SKM-1 treated with dmso at 0.1 percent for 144 hours (cell line): ENCODE measurements at regions not wholly inside any gene's neighbourhood (a gene's known extent, or its start where the extent isn't known, plus 50 kb on each side); places are given as distances from the start of the nearest gene placed in this dataset.

Experiments used
- DNase-seq: peaks from one replicate; lab custom pipeline; 2025; ENCODE audit not compliant: unreplicated experiment; lab: John Stamatoyannopoulos, UW

- no peak for DNase-seq
Observed at GRCh38 chr7:68671671-68672070, 926.6 kb upstream of the AUTS2 start.

GRCh38 chr7:68674826-68675225 lies 923.4 kb upstream of the AUTS2 start:
- DNase-seq = no peak

- no peak for DNase-seq
Observed at GRCh38 chr7:68676813-68677535, 921.3 kb upstream of the AUTS2 start.

- no peak for DNase-seq
Observed at GRCh38 chr7:68678196-68678595, 920.1 kb upstream of the AUTS2 start.

- DNase-seq = no peak
Observed at GRCh38 chr7:68679459-68680234, 918.6 kb upstream of the AUTS2 start.

- DNase-seq = no peak
Observed at GRCh38 chr7:68680235-68680872, 917.9 kb upstream of the AUTS2 start.

- DNase-seq = no peak
Observed at GRCh38 chr7:68682910-68683309, 915.4 kb upstream of the AUTS2 start.

GRCh38 chr7:68684246-68684839 lies 913.9 kb upstream of the AUTS2 start:
- DNase-seq = no peak

GRCh38 chr7:68684996-68685395 lies 913.3 kb upstream of the AUTS2 start:
- no peak for DNase-seq

GRCh38 chr7:68688416-68689086 lies 909.7 kb upstream of the AUTS2 start:
- DNase-seq = no peak

- DNase-seq = no peak
Observed at GRCh38 chr7:68689087-68689433, 909.2 kb upstream of the AUTS2 start.

GRCh38 chr7:68691261-68692216 lies 906.7 kb upstream of the AUTS2 start:
- no peak for DNase-seq

GRCh38 chr7:68692511-68692910 lies 905.8 kb upstream of the AUTS2 start:
- no peak for DNase-seq

GRCh38 chr7:68694656-68695055 lies 903.6 kb upstream of the AUTS2 start:
- DNase-seq = no peak

GRCh38 chr7:68697796-68698280 lies 900.4 kb upstream of the AUTS2 start:
- no peak for DNase-seq

GRCh38 chr7:68699090-68699711 lies 899.1 kb upstream of the AUTS2 start:
- no peak for DNase-seq

- no peak for DNase-seq
Observed at GRCh38 chr7:68700414-68700813, 897.9 kb upstream of the AUTS2 start.

GRCh38 chr7:68706291-68706690 lies 892.0 kb upstream of the AUTS2 start:
- no peak for DNase-seq

- DNase-seq = no peak
Observed at GRCh38 chr7:68707159-68707558, 891.1 kb upstream of the AUTS2 start.
